NCI-H2081 (cell line): ENCODE measurements at regions not wholly inside any gene's neighbourhood (a gene's known extent, or its start where the extent isn't known, plus 50 kb on each side); places are given as distances from the start of the nearest gene placed in this dataset.

Experiments
- DNase-seq, 2 experiments: peaks; one replicate each; lab custom pipeline; 2025; lab: John Stamatoyannopoulos, UW

GRCh38 chr16:52874042-52874441 is 178.7 kb downstream of the CHD9NB start:
- no peak for DNase-seq

- no peak for DNase-seq
These were observed 180.0 kb downstream of the CHD9NB start for GRCh38 chr16:52872731-52873130.

- DNase-seq = no peak
These were observed 181.2 kb downstream of the CHD9NB start for GRCh38 chr16:52871481-52871880.

GRCh38 chr16:52869243-52869642 is 183.5 kb downstream of the CHD9NB start:
- no peak for DNase-seq

GRCh38 chr16:52863000-52863399 is 189.7 kb downstream of the CHD9NB start:
- DNase-seq = no peak

GRCh38 chr16:52861614-52862022 is 191.1 kb downstream of the CHD9NB start:
- peak; percentile 31 to 51 for DNase-seq

- no peak for DNase-seq
These were observed 197.2 kb downstream of the CHD9NB start for GRCh38 chr16:52855463-52855862.

- DNase-seq = no peak
These were observed 199.7 kb downstream of the CHD9NB start for GRCh38 chr16:52852978-52853377.

- no peak for DNase-seq
These were observed 201.4 kb downstream of the CHD9NB start for GRCh38 chr16:52851211-52851740.

GRCh38 chr16:52843381-52843780 is 209.3 kb downstream of the CHD9NB start:
- no peak for DNase-seq

- DNase-seq = no peak
These were observed 215.4 kb downstream of the CHD9NB start for GRCh38 chr16:52837251-52837650.

GRCh38 chr16:52834736-52835465 is 217.8 kb downstream of the CHD9NB start:
- DNase-seq = no peak

GRCh38 chr16:52832771-52833170 is 219.9 kb downstream of the CHD9NB start:
- no peak for DNase-seq

- DNase-seq = no peak
These were observed 225.2 kb downstream of the CHD9NB start for GRCh38 chr16:52827456-52827855.

GRCh38 chr16:52825892-52826291 is 226.8 kb downstream of the CHD9NB start:
- DNase-seq = no peak

- no peak for DNase-seq
These were observed 232.9 kb downstream of the CHD9NB start for GRCh38 chr16:52819808-52820207.

GRCh38 chr16:52819405-52819804 is 233.3 kb downstream of the CHD9NB start:
- DNase-seq = no peak

GRCh38 chr16:52817696-52818095 is 235.0 kb downstream of the CHD9NB start:
- DNase-seq = no peak

GRCh38 chr16:52816993-52817392 is 235.7 kb downstream of the CHD9NB start:
- DNase-seq = no peak

- no peak for DNase-seq
These were observed 239.8 kb downstream of the CHD9NB start for GRCh38 chr16:52812678-52813556.

GRCh38 chr16:52805559-52806168 is 247.0 kb downstream of the CHD9NB start:
- no peak for DNase-seq

GRCh38 chr16:52800432-52800831 is 252.3 kb downstream of the CHD9NB start:
- DNase-seq = no peak

GRCh38 chr16:52799149-52799548 is 252.2 kb upstream of the TOX3 start:
- no peak for DNase-seq
